Smooth muscle cell (in vitro differentiated cells): ENCODE measurements at regions not wholly inside any gene's neighbourhood (a gene's known extent, or its start where the extent isn't known, plus 50 kb on each side); places are given as distances from the start of the nearest gene placed in this dataset.

Experiments
- DNase-seq: peaks from one replicate; lab custom pipeline; 2025; ENCODE audit not compliant: unreplicated experiment; lab: John Stamatoyannopoulos, UW
- H2AFZ ChIP-seq: fragments of 200-600 bp; sonication (generic); 2 replicates; pipeline ENCODE4 v1.6.0; 2016; ENCODE audit warnings: antibody characterized with exemption, low read depth, mild to moderate bottlenecking
- H3F3A ChIP-seq: fragments of 200-600 bp; sonication (generic); 2 replicates; pipeline ENCODE4 v1.6.0; 2017; ENCODE audit warnings: antibody characterized with exemption, low read depth
- H3K27ac ChIP-seq: fragments of 200-600 bp; sonication (generic); 2 replicates; pipeline ENCODE4 v1.5.1; 2016; ENCODE audit warnings: low read depth, mild to moderate bottlenecking
- H3K27me3 ChIP-seq: fragments of 200-600 bp; sonication (generic); 2 replicates; pipeline ENCODE4 v1.6.1; 2016; ENCODE audit warnings: low read depth, mild to moderate bottlenecking
- H3K36me3 ChIP-seq: fragments of 200-600 bp; sonication (generic); 2 replicates; pipeline ENCODE4 v1.5.1; 2016; ENCODE audit warnings: low read depth
- H3K4me1 ChIP-seq: fragments of 200-600 bp; sonication (generic); 2 replicates; pipeline ENCODE4 v1.5.1; 2016; ENCODE audit warnings: low read depth
- H3K4me2 ChIP-seq: fragments of 200-600 bp; sonication (generic); 2 replicates; pipeline ENCODE4 v1.6.0; 2016; ENCODE audit warnings: mild to moderate bottlenecking
- H3K4me3 ChIP-seq: fragments of 200-600 bp; sonication (generic); 2 replicates; pipeline ENCODE4 v1.5.1; 2016; ENCODE audit warnings: mild to moderate bottlenecking
- H3K79me2 ChIP-seq: fragments of 200-600 bp; sonication (generic); 2 replicates; pipeline ENCODE4 v1.6.0; 2016; ENCODE audit warnings: low read depth, mild to moderate bottlenecking
- H3K9ac ChIP-seq: fragments of 200-600 bp; sonication (generic); 2 replicates; pipeline ENCODE4 v1.6.0; 2016; ENCODE audit warnings: low read depth
- H3K9me3 ChIP-seq: fragments of 200-600 bp; sonication (generic); replicated peaks from 2 replicates; pipeline ENCODE4 v1.5.1; 2016; ENCODE audit warnings: low read depth
- H4K20me1 ChIP-seq: fragments of 200-600 bp; sonication (generic); 2 replicates; pipeline ENCODE4 v1.6.0; 2016; ENCODE audit warnings: low read depth
- CTCF ChIP-seq: fragments of 200-600 bp; sonication (generic); IDR thresholded peaks from 2 replicates; pipeline ENCODE4 v1.5.1; 2017; ENCODE audit warnings: borderline replicate concordance, mild to moderate bottlenecking, antibody characterized with exemption; ENCODE audit not compliant: insufficient read depth, poor library complexity, severe bottlenecking
- WGBS: methylation state at CpG from one replicate; pipeline ENCODE4 v1.1.7; 2016; ENCODE audit warnings: low lambda C conversion rate; 5-methylcytosine and 5-hydroxymethylcytosine counted together

DNA sequence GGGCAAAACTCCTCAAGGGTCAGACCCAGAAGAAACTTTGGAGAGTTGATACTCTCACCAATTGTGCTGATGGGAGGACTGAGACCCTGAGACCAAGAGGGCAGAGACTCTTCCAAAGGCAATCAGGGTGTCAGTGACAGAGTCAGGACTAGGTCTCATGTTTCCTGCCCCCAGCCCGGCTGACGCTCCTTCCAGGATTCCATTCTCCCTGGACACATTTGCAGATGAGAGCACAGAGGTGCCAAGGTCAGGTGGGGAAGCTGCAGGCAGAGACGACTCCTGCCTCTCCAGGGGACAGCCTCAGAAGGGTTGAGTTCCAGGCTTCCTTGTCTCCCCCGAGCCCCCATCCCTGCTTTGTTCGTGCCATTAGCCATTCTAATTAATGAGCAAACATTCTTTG lies 174.1 kb downstream of the WSCD1 start:
- no peak overlapping the region for H3K9ac ChIP-seq

GRCh38 chr17:6243186-6243585 lies 173.0 kb downstream of the WSCD1 start:
- Histone ChIP-seq H2AFZ (no peak overlapping the region), H4K20me1 (no peaks in the 10 kb centered on the region), H3K27me3 (peaks cover 30% of the 10 kb centered on the region), H3K36me3 (no peaks in the 10 kb centered on the region), H3K4me3 (no peak overlapping the region), H3K4me1 (no peaks in the 10 kb centered on the region), H3K9me3 (no peaks in the 10 kb centered on the region), H3K4me2 (no peak overlapping the region), H3F3A (no peaks in the 10 kb centered on the region), H3K27ac (no peak overlapping the region), H3K79me2 (no peaks in the 10 kb centered on the region), H3K9ac (no peak overlapping the region)
- DNase-seq, result no peak
- TF ChIP-seq CTCF, result no peak

More for the DNA sequence above, 174.1 kb downstream of the WSCD1 start:
- no peak for TF ChIP-seq CTCF
- 82% methylated on average over 5 of the region's 5 CpGs for WGBS
- Histone ChIP-seq H3K79me2 (no peaks in the 10 kb centered on the region), H3K9me3 (no peaks in the 10 kb centered on the region), H3K36me3 (no peaks in the 10 kb centered on the region), H3F3A (no peaks in the 10 kb centered on the region), H3K27me3 (peaks cover 20% of the 10 kb centered on the region), H3K27ac (no peak overlapping the region), H4K20me1 (no peaks in the 10 kb centered on the region), H3K4me1 (no peaks in the 10 kb centered on the region), H3K4me3 (no peak overlapping the region), H2AFZ (no peak overlapping the region), H3K4me2 (no peak overlapping the region)
- DNase-seq, result no peak

DNA sequence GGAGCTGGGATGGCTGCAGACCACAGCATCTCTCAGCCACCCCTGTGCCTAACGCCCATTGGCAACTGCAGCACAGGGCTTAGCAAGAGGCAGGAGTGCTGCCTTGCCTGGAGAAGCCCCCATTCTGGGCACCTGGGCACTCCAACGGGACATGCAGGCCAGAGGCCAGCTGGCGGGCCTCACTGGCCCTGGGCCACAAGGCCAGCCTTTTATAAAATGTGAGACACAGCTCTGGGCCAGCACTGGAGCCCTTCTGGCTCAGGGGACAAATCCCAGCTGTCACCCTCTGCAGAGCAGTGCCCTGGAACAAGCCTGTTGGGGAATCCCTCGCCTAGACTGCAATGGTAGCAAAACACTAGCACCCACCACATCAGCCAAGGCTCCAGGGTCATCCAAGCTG lies 171.8 kb downstream of the WSCD1 start:
- Histone ChIP-seq H3F3A (no peaks in the 10 kb centered on the region), H4K20me1 (no peaks in the 10 kb centered on the region), H3K27ac (no peak overlapping the region), H2AFZ (no peak overlapping the region), H3K4me1 (no peaks in the 10 kb centered on the region), H3K79me2 (no peaks in the 10 kb centered on the region), H3K9me3 (no peaks in the 10 kb centered on the region), H3K36me3 (no peaks in the 10 kb centered on the region), H3K27me3 (peaks cover 41% of the 10 kb centered on the region), H3K4me3 (no peak overlapping the region), H3K4me2 (no peak overlapping the region), H3K9ac (no peak overlapping the region)
- no peak for TF ChIP-seq CTCF
- DNase-seq, result no peak
- 88% methylated on average over 4 of the region's 4 CpGs for WGBS

DNA sequence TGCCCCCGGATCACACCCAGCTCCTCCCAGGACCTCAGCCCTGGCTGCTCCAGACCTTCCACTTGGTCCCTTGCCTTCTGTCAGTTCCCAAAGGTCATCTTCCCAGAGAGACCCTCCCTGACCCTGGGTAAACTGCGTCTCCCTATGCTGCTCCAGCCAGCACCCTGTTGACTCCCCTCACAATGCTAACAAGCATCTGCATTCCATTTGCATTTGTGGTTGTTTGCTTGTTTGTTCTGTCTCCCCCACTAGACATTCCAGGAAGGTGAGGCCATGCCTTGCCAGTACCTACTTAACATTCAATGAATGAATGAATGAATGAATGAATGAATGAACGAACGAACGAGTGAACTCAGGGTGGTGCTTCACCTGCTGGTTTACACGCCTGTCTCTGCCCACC lies 171.2 kb downstream of the WSCD1 start:
- no peaks in the 10 kb centered on the region for H3K79me2 ChIP-seq
- H3K4me3 ChIP-seq, result no peak overlapping the region
- no peak overlapping the region for H3K27ac ChIP-seq
- no peak for DNase-seq
- 67% methylated on average over 6 of the region's 6 CpGs for WGBS
- H2AFZ ChIP-seq, result no peak overlapping the region
- H3K9ac ChIP-seq, result no peak overlapping the region
- no peaks in the 10 kb centered on the region for H4K20me1 ChIP-seq
- no peaks in the 10 kb centered on the region for H3F3A ChIP-seq
- H3K9me3 ChIP-seq, result no peaks in the 10 kb centered on the region
- no peaks in the 10 kb centered on the region for H3K4me1 ChIP-seq
- TF ChIP-seq CTCF, result no peak
- H3K36me3 ChIP-seq, result no peaks in the 10 kb centered on the region
- H3K4me2 ChIP-seq, result no peak overlapping the region
- peaks cover 42% of the 10 kb centered on the region for H3K27me3 ChIP-seq
